ENCODE measurements at regions not wholly inside any gene's neighbourhood (a gene's known extent, or its start where the extent isn't known, plus 50 kb on each side); places are given as distances from the start of the nearest gene placed in this dataset.
"Not testable (repeated sequence)": the region's sequence is repeated elsewhere in the genome, so short reads cannot be mapped to it uniquely, and the experiment has no call there.

- H3K9me3 ChIP-seq (ENCODE audit: low read length), result no peaks in the 10 kb centered on the region
- no peak overlapping the region for H3K27ac ChIP-seq (ENCODE audit: low read length)
- H3K9me2 ChIP-seq (ENCODE audit: insufficient read depth, low read length), result no peaks in the 10 kb centered on the region
- no peaks in the 10 kb centered on the region for H4K20me1 ChIP-seq (ENCODE audit: insufficient read depth)
- H3K36me3 ChIP-seq (ENCODE audit: insufficient read depth, low read length), result no peaks in the 10 kb centered on the region
- H3K9ac ChIP-seq (ENCODE audit: low read length), result no peak overlapping the region
- no peaks in the 10 kb centered on the region for H3K27me3 ChIP-seq (ENCODE audit: insufficient read depth, low read depth, low read length)
- no peaks in the 10 kb centered on the region for H3K79me2 ChIP-seq (replicated peaks; ENCODE audit: insufficient read depth, low read length)
- H3K4me3 ChIP-seq (ENCODE audit: low read length), result no peak overlapping the region
- H3F3A ChIP-seq (ENCODE audit: insufficient read depth, low read length, poor library complexity, severe bottlenecking), result no peaks in the 10 kb centered on the region
- TF ChIP-seq EP300 (conservative IDR thresholded peaks at IDR 0.05; ENCODE audit: poor library complexity, severe bottlenecking) (no peak), SMC3 (conservative IDR thresholded peaks at IDR 0.05; ENCODE audit: poor library complexity) (no peak)
- no peak overlapping the region for H3K4me2 ChIP-seq (ENCODE audit: low read length)
- H2AFZ ChIP-seq (ENCODE audit: low read depth, low read length), result no peak overlapping the region
Observed at GRCh38 chr12:63440048-63440447, 228.2 kb downstream of the DPY19L2 start.

- not testable (repeated sequence) for H3K4me2 ChIP-seq (ENCODE audit: low read length); H3K27me3 ChIP-seq (ENCODE audit: insufficient read depth, low read depth, low read length)
Observed at GRCh38 chr12:63434384-63434783, 233.9 kb downstream of the DPY19L2 start.

DNA sequence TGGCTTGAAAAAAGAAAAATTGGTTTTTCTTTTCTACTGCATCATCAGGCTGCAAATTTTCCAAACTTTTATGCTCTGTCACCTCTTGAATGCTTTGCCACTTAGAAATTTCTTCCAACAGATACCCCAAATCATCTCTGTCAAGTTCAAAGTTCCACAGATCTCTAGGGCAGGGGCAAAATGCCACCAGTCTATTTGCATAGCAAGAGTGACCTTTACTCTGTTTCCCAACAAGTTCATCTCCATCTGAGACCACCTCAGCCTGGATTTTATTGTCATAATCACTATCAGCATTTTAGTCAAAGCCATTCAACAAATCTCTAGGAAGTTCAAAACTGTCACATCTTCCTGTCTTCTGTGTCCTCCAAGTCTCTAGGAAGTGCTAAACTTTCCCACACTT, 240.3 kb downstream of the DPY19L2 start:
- H2AFZ ChIP-seq (ENCODE audit: low read depth, low read length); H3K4me3 ChIP-seq (ENCODE audit: low read length); H3K36me3 ChIP-seq (ENCODE audit: insufficient read depth, low read length); H3K4me2 ChIP-seq (ENCODE audit: low read length); H3K27me3 ChIP-seq (ENCODE audit: insufficient read depth, low read depth, low read length); H4K20me1 ChIP-seq (ENCODE audit: insufficient read depth); H3K9me2 ChIP-seq (ENCODE audit: insufficient read depth, low read length); H3K9ac ChIP-seq (ENCODE audit: low read length); H3K9me3 ChIP-seq (ENCODE audit: low read length); H3F3A ChIP-seq (ENCODE audit: insufficient read depth, low read length, poor library complexity, severe bottlenecking); H3K79me2 ChIP-seq (replicated peaks; ENCODE audit: insufficient read depth, low read length); H3K27ac ChIP-seq (ENCODE audit: low read length): not testable (repeated sequence)

More at GRCh38 chr12:63434384-63434783, 233.9 kb downstream of the DPY19L2 start:
- H3K79me2 ChIP-seq (replicated peaks; ENCODE audit: insufficient read depth, low read length); H3K36me3 ChIP-seq (ENCODE audit: insufficient read depth, low read length); H2AFZ ChIP-seq (ENCODE audit: low read depth, low read length); H3K4me3 ChIP-seq (ENCODE audit: low read length); H3F3A ChIP-seq (ENCODE audit: insufficient read depth, low read length, poor library complexity, severe bottlenecking); H3K9me3 ChIP-seq (ENCODE audit: low read length); H3K9me2 ChIP-seq (ENCODE audit: insufficient read depth, low read length); H4K20me1 ChIP-seq (ENCODE audit: insufficient read depth); H3K9ac ChIP-seq (ENCODE audit: low read length); H3K27ac ChIP-seq (ENCODE audit: low read length): not testable (repeated sequence)

GRCh38 chr12:63427029-63427428, 241.3 kb downstream of the DPY19L2 start:
- not testable (repeated sequence) for H3K27ac ChIP-seq (ENCODE audit: low read length); H3K9me3 ChIP-seq (ENCODE audit: low read length); H3K36me3 ChIP-seq (ENCODE audit: insufficient read depth, low read length); H3F3A ChIP-seq (ENCODE audit: insufficient read depth, low read length, poor library complexity, severe bottlenecking); H4K20me1 ChIP-seq (ENCODE audit: insufficient read depth); H3K4me3 ChIP-seq (ENCODE audit: low read length); H3K9ac ChIP-seq (ENCODE audit: low read length); H3K79me2 ChIP-seq (replicated peaks; ENCODE audit: insufficient read depth, low read length); H3K27me3 ChIP-seq (ENCODE audit: insufficient read depth, low read depth, low read length); H2AFZ ChIP-seq (ENCODE audit: low read depth, low read length); H3K9me2 ChIP-seq (ENCODE audit: insufficient read depth, low read length); H3K4me2 ChIP-seq (ENCODE audit: low read length)

DNA sequence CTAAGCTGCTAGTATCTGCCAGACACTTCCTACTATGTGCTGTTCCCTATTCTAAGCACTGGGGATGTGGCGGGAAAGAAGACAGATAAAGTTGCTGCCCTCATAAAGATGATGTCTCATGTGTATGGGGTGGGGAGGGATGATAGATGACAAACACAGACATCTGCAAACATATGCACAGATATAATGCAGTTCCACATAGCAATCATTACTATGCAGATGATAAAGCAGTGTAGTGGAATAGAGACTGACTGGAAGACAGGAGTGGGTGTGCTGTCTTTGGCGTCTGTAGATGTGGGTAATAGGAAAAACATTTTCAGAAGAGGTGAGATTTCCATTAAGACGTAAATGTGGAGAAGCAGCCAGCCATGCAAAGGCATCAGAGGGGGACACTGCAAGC, 243.6 kb downstream of the DPY19L2 start:
- H2AFZ ChIP-seq (ENCODE audit: low read depth, low read length), result no peak overlapping the region
- H3K9me3 ChIP-seq (ENCODE audit: low read length), result no peaks in the 10 kb centered on the region
- no peak overlapping the region for H3K4me3 ChIP-seq (ENCODE audit: low read length)
- no peaks in the 10 kb centered on the region for H3K79me2 ChIP-seq (replicated peaks; ENCODE audit: insufficient read depth, low read length)
- H3K4me2 ChIP-seq (ENCODE audit: low read length), result no peak overlapping the region
- no peak overlapping the region for H3K27ac ChIP-seq (ENCODE audit: low read length)
- H3K27me3 ChIP-seq (ENCODE audit: insufficient read depth, low read depth, low read length), result no peaks in the 10 kb centered on the region
- no peaks in the 10 kb centered on the region for H3K9me2 ChIP-seq (ENCODE audit: insufficient read depth, low read length)
- no peaks in the 10 kb centered on the region for H3F3A ChIP-seq (ENCODE audit: insufficient read depth, low read length, poor library complexity, severe bottlenecking)
- no peaks in the 10 kb centered on the region for H4K20me1 ChIP-seq (ENCODE audit: insufficient read depth)
- H3K36me3 ChIP-seq (ENCODE audit: insufficient read depth, low read length), result no peaks in the 10 kb centered on the region
- H3K9ac ChIP-seq (ENCODE audit: low read length), result no peak overlapping the region
- TF ChIP-seq RAD21 (conservative IDR thresholded peaks at IDR 0.05) (no peak), POLR2AphosphoS5 (IDR thresholded peaks at IDR 0.05) (no peak), EP300 (conservative IDR thresholded peaks at IDR 0.05; ENCODE audit: poor library complexity, severe bottlenecking) (no peak), MXI1 (conservative IDR thresholded peaks at IDR 0.05; ENCODE audit: poor library complexity, severe bottlenecking) (no peak), SMC3 (conservative IDR thresholded peaks at IDR 0.05; ENCODE audit: poor library complexity) (no peak), CTCF (IDR thresholded peaks at IDR 0.05; ENCODE audit: poor library complexity, severe bottlenecking) (no peak), TAF1 (IDR thresholded peaks at IDR 0.05; ENCODE audit: low read depth) (no peak), EZH2 (IDR thresholded peaks at IDR 0.05; ENCODE audit: borderline replicate concordance, insufficient read depth, low read length, poor library complexity, severe bottlenecking) (no peak)
- TF ChIP-seq, protein P1, sequence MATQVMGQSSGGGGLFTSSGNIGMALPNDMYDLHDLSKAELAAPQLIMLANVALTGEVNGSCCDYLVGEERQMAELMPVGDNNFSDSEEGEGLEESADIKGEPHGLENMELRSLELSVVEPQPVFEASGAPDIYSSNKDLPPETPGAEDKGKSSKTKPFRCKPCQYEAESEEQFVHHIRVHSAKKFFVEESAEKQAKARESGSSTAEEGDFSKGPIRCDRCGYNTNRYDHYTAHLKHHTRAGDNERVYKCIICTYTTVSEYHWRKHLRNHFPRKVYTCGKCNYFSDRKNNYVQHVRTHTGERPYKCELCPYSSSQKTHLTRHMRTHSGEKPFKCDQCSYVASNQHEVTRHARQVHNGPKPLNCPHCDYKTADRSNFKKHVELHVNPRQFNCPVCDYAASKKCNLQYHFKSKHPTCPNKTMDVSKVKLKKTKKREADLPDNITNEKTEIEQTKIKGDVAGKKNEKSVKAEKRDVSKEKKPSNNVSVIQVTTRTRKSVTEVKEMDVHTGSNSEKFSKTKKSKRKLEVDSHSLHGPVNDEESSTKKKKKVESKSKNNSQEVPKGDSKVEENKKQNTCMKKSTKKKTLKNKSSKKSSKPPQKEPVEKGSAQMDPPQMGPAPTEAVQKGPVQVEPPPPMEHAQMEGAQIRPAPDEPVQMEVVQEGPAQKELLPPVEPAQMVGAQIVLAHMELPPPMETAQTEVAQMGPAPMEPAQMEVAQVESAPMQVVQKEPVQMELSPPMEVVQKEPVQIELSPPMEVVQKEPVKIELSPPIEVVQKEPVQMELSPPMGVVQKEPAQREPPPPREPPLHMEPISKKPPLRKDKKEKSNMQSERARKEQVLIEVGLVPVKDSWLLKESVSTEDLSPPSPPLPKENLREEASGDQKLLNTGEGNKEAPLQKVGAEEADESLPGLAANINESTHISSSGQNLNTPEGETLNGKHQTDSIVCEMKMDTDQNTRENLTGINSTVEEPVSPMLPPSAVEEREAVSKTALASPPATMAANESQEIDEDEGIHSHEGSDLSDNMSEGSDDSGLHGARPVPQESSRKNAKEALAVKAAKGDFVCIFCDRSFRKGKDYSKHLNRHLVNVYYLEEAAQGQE (IDR thresholded peaks at IDR 0.05; ENCODE audit: borderline replicate concordance), result no peak

Data from neural cell (in vitro differentiated cells).